ENCODE measurements at regions not wholly inside any gene's neighbourhood (a gene's known extent, or its start where the extent isn't known, plus 50 kb on each side); places are given as distances from the start of the nearest gene placed in this dataset.

DNA sequence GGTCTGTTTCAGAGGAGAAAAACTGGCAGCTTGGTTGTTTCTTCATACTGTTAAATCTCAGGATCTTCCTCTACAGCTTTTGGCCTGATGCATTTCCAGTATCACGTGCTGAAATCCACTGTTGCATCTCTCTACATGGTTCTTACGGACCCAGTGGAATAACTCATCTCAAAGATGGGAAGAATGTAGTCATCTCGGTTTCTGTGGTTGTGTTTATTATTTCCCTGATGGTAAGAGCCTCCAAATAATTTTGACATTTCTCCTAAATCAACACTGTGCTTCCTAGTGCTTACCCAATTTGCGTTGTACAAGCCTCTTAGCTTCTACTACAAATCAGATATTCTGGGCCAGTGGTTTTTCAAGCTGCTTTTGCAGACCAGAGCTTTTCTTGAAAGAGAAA, 812.8 kb downstream of the C12orf50 start:
- Histone ChIP-seq H3K27me3 (replicated peaks in 1 of 4; ENCODE audit: control extremely low read depth in 1 of 4, control insufficient read depth in 3 of 4, insufficient read depth in 4 of 4, low read length in 3 of 4) (no peaks in the 10 kb centered on the region), H3K36me3 (replicated peaks in 1 of 2; ENCODE audit: control extremely low read depth in 1 of 2, control insufficient read depth in 1 of 2, extremely low read depth in 1 of 2, insufficient read depth in 2 of 2, low read length in 1 of 2) (no peaks in the 10 kb centered on the region), H2AFZ (ENCODE audit: insufficient read depth, low read depth, low read length, poor library complexity, severe bottlenecking) (no peak overlapping the region), H3K4me3 (ENCODE audit: control extremely low read depth in 1 of 5, extremely low read depth in 1 of 5, insufficient read depth in 1 of 5, low read depth in 2 of 5, low read length in 4 of 5) (no peak overlapping the region), H3K27ac (ENCODE audit: low read length in 2 of 2) (no peak overlapping the region), H3K9ac (ENCODE audit: low read length) (no peak overlapping the region), H3K4me1 (ENCODE audit: control insufficient read depth in 2 of 2, insufficient read depth in 2 of 2, low read length in 2 of 2) (no peaks in the 10 kb centered on the region), H3K9me3 (ENCODE audit: control extremely low read depth in 1 of 3, control insufficient read depth in 2 of 3, insufficient read depth in 1 of 3, low read length in 2 of 3) (no peaks in the 10 kb centered on the region), H3K4me2 (replicated peaks; ENCODE audit: low read depth, low read length, poor library complexity, severe bottlenecking) (no peak overlapping the region), H4K20me1 (ENCODE audit: control insufficient read depth, insufficient read depth, low read length, poor library complexity, severe bottlenecking) (no peaks in the 10 kb centered on the region), H3K79me2 (ENCODE audit: control insufficient read depth, insufficient read depth, low read length) (no peaks in the 10 kb centered on the region)
- Mint-ChIP-seq H3K27ac (no peak overlapping the region), H3K4me1 (no peaks in the 10 kb centered on the region), H3K4me3 (no peak overlapping the region), H3K9me3 (ENCODE audit: insufficient read depth) (no peaks in the 10 kb centered on the region), H3K27me3 (no peaks in the 10 kb centered on the region)
- WGBS (ENCODE audit: insufficient coverage) = no CpG with 5 or more reads among the region's 4 CpGs
- POLR2A ChIA-PET = no interaction called here
- no peak for ATAC-seq (ENCODE audit: low read depth)
- no peak for DNase-seq
- TF ChIP-seq CTCF (IDR thresholded peaks at IDR 0.05) = no peak
- CTCF ChIA-PET = no interaction called here
- intact Hi-C loops (cut with micrococcal nuclease) = no loop called here

GRCh38 chr12:87202189-87202588, 827.0 kb downstream of the C12orf50 start:
- no CpG with 5 or more reads among the region's 2 CpGs for WGBS (ENCODE audit: insufficient coverage)
- no peaks in the 10 kb centered on the region for H3K4me1 ChIP-seq (ENCODE audit: control insufficient read depth in 2 of 2, insufficient read depth in 2 of 2, low read length in 2 of 2)
- Mint-ChIP-seq H3K4me3 (no peak overlapping the region), H3K27me3 (no peaks in the 10 kb centered on the region), H3K9me3 (ENCODE audit: insufficient read depth) (peaks cover 2% of the 10 kb centered on the region), H3K4me1 (no peaks in the 10 kb centered on the region), H3K27ac (no peak overlapping the region)
- DNase-seq (no peak), ATAC-seq (ENCODE audit: low read depth) (no peak)
- CTCF ChIA-PET = no interaction called here
- H3K36me3 ChIP-seq (replicated peaks in 1 of 2; ENCODE audit: control extremely low read depth in 1 of 2, control insufficient read depth in 1 of 2, extremely low read depth in 1 of 2, insufficient read depth in 2 of 2, low read length in 1 of 2) = no peaks in the 10 kb centered on the region
- H3K9me3 ChIP-seq (ENCODE audit: control extremely low read depth in 1 of 3, control insufficient read depth in 2 of 3, insufficient read depth in 1 of 3, low read length in 2 of 3) = peaks cover 0 to 5% (median 0%) of the 10 kb centered on the region in 3 donors
- no peaks in the 10 kb centered on the region for H3K27me3 ChIP-seq (replicated peaks in 1 of 4; ENCODE audit: control extremely low read depth in 1 of 4, control insufficient read depth in 3 of 4, insufficient read depth in 4 of 4, low read length in 3 of 4)
- H2AFZ ChIP-seq (ENCODE audit: insufficient read depth, low read depth, low read length, poor library complexity, severe bottlenecking) = no peak overlapping the region
- H3K27ac ChIP-seq (ENCODE audit: low read length in 2 of 2) = no peak overlapping the region
- no peaks in the 10 kb centered on the region for H4K20me1 ChIP-seq (ENCODE audit: control insufficient read depth, insufficient read depth, low read length, poor library complexity, severe bottlenecking)
- POLR2A ChIA-PET = no interaction called here
- H3K79me2 ChIP-seq (ENCODE audit: control insufficient read depth, insufficient read depth, low read length) = no peaks in the 10 kb centered on the region
- no peak for TF ChIP-seq EZH2 (IDR thresholded peaks at IDR 0.05; ENCODE audit: borderline replicate concordance, insufficient read depth, low read depth, low read length, poor library complexity, severe bottlenecking)
- TF ChIP-seq CTCF (IDR thresholded peaks at IDR 0.05) = no peak
- no peak overlapping the region for H3K4me3 ChIP-seq (ENCODE audit: control extremely low read depth in 1 of 5, extremely low read depth in 1 of 5, insufficient read depth in 1 of 5, low read depth in 2 of 5, low read length in 4 of 5)
- no peak overlapping the region for H3K4me2 ChIP-seq (replicated peaks; ENCODE audit: low read depth, low read length, poor library complexity, severe bottlenecking)
- intact Hi-C loops (cut with micrococcal nuclease) = no loop called here
- H3K9ac ChIP-seq (ENCODE audit: low read length) = no peak overlapping the region

Measured in B cell (primary cell).